IPS DF 6.9 (cell line): ENCODE measurements at regions not wholly inside any gene's neighbourhood (a gene's known extent, or its start where the extent isn't known, plus 50 kb on each side); places are given as distances from the start of the nearest gene placed in this dataset.

Source experiments
- DNase-seq: peaks from one replicate; pipeline ENCODE4 v3.0.0-alpha.2; 2013; ENCODE audit warnings: low read depth, low spot score
- H3K27ac ChIP-seq: one replicate; pipeline ENCODE4 v1.5.1; 2013; ENCODE audit warnings: low read length, control low read depth
- H3K27me3 ChIP-seq: 2 replicates; pipeline ENCODE4 v1.6.1; 2013; ENCODE audit warnings: mild to moderate bottlenecking, low read length; ENCODE audit not compliant: control insufficient read depth, insufficient read depth
- H3K36me3 ChIP-seq: 2 replicates; pipeline ENCODE4 v1.6.1; 2013; ENCODE audit warnings: low read length; ENCODE audit not compliant: control insufficient read depth, insufficient read depth
- H3K4me1 ChIP-seq: 2 replicates; pipeline ENCODE4 v1.6.1; 2013; ENCODE audit warnings: low read length; ENCODE audit not compliant: control insufficient read depth, insufficient read depth
- H3K4me3 ChIP-seq: 2 replicates; pipeline ENCODE4 v1.5.1; 2013; ENCODE audit warnings: mild to moderate bottlenecking, low read length
- H3K9me3 ChIP-seq: 2 replicates; pipeline ENCODE4 v1.6.1; 2013; ENCODE audit warnings: low read length, inconsistent platforms; ENCODE audit not compliant: control insufficient read depth, insufficient read depth
- WGBS: extraction: QIAGEN DNeasy Blood & Tissue Kit; methylation state at CpG from one replicate; pipeline ENCODE4 v1.1.7; 2013; ENCODE audit warnings: mixed read lengths, missing lambda C conversion rate; ENCODE audit not compliant: insufficient read length, insufficient coverage; 5-methylcytosine and 5-hydroxymethylcytosine counted together

GRCh38 chr5:88118179-88118578, 150.5 kb downstream of the TMEM161B start:
- Histone ChIP-seq H3K4me3 (no peak overlapping the region), H3K4me1 (no peaks in the 10 kb centered on the region), H3K27me3 (no peaks in the 10 kb centered on the region), H3K27ac (no peak overlapping the region), H3K9me3 (no peaks in the 10 kb centered on the region), H3K36me3 (no peaks in the 10 kb centered on the region)
- no CpG with 5 or more reads among the region's 2 CpGs for WGBS
- no peak for DNase-seq

GRCh38 chr5:88117546-88117945, 151.1 kb downstream of the TMEM161B start:
- no peak for DNase-seq
- no peaks in the 10 kb centered on the region for H3K27me3 ChIP-seq
- H3K36me3 ChIP-seq: no peaks in the 10 kb centered on the region
- H3K4me3 ChIP-seq: no peak overlapping the region
- H3K9me3 ChIP-seq: no peaks in the 10 kb centered on the region
- H3K27ac ChIP-seq: no peak overlapping the region
- H3K4me1 ChIP-seq: no peaks in the 10 kb centered on the region

GRCh38 chr5:88116396-88116795, 152.2 kb downstream of the TMEM161B start:
- Histone ChIP-seq H3K27ac (no peak overlapping the region), H3K4me3 (no peak overlapping the region), H3K36me3 (no peaks in the 10 kb centered on the region), H3K27me3 (no peaks in the 10 kb centered on the region), H3K9me3 (no peaks in the 10 kb centered on the region), H3K4me1 (no peaks in the 10 kb centered on the region)
- no peak for DNase-seq

DNA sequence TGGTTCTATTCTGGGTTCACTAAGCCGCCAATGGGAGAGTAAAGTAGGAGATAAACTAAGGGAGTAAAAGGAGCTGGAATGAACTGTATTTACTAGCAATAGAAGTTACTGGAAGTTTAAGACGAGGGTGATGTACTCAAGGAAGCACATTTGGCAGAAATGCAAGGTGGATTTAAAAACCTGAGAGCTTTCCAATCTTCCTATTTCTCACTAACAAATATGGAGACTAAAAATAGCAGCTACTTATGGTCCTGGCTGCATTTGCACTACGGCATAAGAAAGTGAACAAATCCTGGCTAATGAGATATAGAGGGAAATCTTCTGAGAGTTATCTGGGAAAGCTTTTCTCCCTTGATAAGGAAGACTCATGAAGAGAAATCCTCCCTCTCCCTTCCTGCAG, 153.4 kb downstream of the TMEM161B start:
- Histone ChIP-seq H3K4me3 (no peak overlapping the region), H3K27me3 (no peaks in the 10 kb centered on the region), H3K4me1 (no peaks in the 10 kb centered on the region), H3K27ac (no peak overlapping the region), H3K36me3 (no peaks in the 10 kb centered on the region), H3K9me3 (no peaks in the 10 kb centered on the region)
- no CpG with 5 or more reads among the region's 3 CpGs for WGBS
- DNase-seq: no peak

GRCh38 chr5:88113429-88113828, 155.2 kb downstream of the TMEM161B start:
- Histone ChIP-seq H3K4me1 (no peaks in the 10 kb centered on the region), H3K36me3 (no peaks in the 10 kb centered on the region), H3K9me3 (no peaks in the 10 kb centered on the region), H3K4me3 (no peak overlapping the region), H3K27me3 (no peaks in the 10 kb centered on the region), H3K27ac (no peak overlapping the region)
- WGBS: no CpG with 5 or more reads among the region's 1 CpG
- DNase-seq: no peak

DNA sequence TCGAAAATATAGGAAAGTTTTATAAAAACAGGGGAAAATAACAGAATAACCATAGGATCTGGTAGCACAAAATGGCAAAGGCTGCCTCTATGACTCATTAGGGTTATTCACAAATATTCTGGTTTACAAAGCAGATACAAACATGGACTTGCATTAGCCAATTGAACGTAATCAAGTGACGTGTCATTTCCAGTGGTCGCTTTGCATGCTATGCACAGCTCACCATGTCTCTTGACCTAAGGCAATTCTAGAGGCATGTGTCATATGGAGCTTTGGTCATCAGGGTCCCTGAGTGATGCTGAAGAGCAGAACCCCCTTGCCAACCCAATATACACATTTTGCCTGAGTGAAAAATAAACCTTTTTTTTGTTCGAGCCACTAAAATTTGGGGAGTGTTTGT, 158.8 kb downstream of the TMEM161B start:
- H3K4me1 ChIP-seq: no peaks in the 10 kb centered on the region
- H3K4me3 ChIP-seq: no peak overlapping the region
- H3K27ac ChIP-seq: no peak overlapping the region
- H3K27me3 ChIP-seq: no peaks in the 10 kb centered on the region
- no peaks in the 10 kb centered on the region for H3K36me3 ChIP-seq
- WGBS: 100% methylated on average over 1 of the region's 5 CpGs
- no peaks in the 10 kb centered on the region for H3K9me3 ChIP-seq
- DNase-seq: no peak

DNA sequence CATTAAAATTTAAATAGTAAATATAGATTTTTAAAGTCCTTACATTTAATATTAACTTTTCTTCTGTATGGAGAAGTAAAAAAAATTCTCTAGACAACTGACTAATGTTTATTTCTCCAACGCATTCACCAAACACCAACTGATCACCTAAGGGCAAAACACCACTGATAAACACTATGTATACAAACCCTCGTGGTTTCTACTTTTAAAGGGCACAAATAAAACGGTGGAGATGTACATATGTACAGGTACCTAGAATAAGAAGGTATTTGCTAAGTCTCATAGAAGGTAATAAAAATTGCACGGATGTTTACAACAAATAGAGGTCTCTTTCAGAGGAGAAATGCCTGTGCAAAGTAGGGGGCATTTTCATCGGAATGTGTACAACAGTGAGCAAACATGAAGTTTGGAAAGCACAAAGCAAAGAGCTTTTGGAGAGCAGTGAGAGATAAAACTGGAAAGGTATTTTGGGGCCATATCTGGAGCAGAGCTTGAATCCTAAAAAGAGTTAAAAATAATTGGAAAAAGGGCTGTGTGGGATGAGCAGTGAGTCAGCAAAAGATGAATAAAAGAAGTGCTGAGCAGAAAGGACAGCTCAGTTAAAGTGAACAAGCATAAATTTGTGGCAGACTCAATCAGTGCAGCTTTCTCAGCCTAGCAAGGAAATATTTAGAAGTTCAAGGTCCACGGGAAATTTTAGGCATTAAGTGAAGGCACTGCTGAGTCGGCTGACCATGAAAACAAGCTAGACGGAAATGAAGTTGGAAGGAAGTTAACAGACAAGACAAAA, 160.0 kb downstream of the TMEM161B start:
- no peaks in the 10 kb centered on the region for H3K9me3 ChIP-seq
- WGBS: no CpG with 5 or more reads among the region's 8 CpGs
- no peaks in the 10 kb centered on the region for H3K36me3 ChIP-seq
- no peak for DNase-seq
- no peaks in the 10 kb centered on the region for H3K4me1 ChIP-seq
- no peaks in the 10 kb centered on the region for H3K27me3 ChIP-seq
- H3K4me3 ChIP-seq: no peak overlapping the region
- H3K27ac ChIP-seq: no peak overlapping the region

- no CpG with 5 or more reads among the region's 2 CpGs for WGBS
- H3K4me1 ChIP-seq: no peaks in the 10 kb centered on the region
- H3K9me3 ChIP-seq: no peaks in the 10 kb centered on the region
- no peak overlapping the region for H3K27ac ChIP-seq
- no peak for DNase-seq
- no peak overlapping the region for H3K4me3 ChIP-seq
- no peaks in the 10 kb centered on the region for H3K36me3 ChIP-seq
- no peaks in the 10 kb centered on the region for H3K27me3 ChIP-seq
Observed at GRCh38 chr5:88094906-88095496, 173.6 kb downstream of the TMEM161B start.

GRCh38 chr5:88094403-88094802, 174.2 kb downstream of the TMEM161B start:
- Histone ChIP-seq H3K4me3 (no peak overlapping the region), H3K9me3 (no peaks in the 10 kb centered on the region), H3K27ac (no peak overlapping the region), H3K36me3 (no peaks in the 10 kb centered on the region), H3K27me3 (no peaks in the 10 kb centered on the region), H3K4me1 (no peaks in the 10 kb centered on the region)
- DNase-seq: no peak
- WGBS: no CpG with 5 or more reads among the region's 3 CpGs

DNA sequence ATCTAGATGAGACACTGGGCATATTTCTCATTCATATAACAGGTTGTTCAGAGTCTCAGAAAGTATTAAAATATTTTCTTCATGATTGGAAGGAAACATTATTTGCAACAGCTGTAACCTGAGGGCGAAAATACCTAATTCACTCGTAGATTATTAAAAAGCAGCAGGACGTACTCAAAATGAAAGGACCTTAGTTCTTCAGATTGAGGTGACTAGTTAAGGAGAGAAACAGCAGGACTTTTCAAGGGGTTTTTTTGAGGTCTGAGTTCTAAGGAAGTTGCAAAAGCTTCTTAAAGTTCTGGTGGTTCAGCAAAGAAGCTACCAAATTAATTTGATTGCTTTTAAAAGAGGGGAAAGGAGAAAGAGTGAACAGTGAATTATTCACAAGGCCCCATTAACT, 174.9 kb downstream of the TMEM161B start:
- Histone ChIP-seq H3K27me3 (no peaks in the 10 kb centered on the region), H3K4me1 (no peaks in the 10 kb centered on the region), H3K36me3 (no peaks in the 10 kb centered on the region), H3K27ac (no peak overlapping the region), H3K9me3 (no peaks in the 10 kb centered on the region), H3K4me3 (no peak overlapping the region)
- no peak for DNase-seq
- no CpG with 5 or more reads among the region's 3 CpGs for WGBS
